Keratinocyte (primary cell): ENCODE measurements at regions not wholly inside any gene's neighbourhood (a gene's known extent, or its start where the extent isn't known, plus 50 kb on each side); places are given as distances from the start of the nearest gene placed in this dataset.

Experiments used
- CTCF ChIP-seq, 3 experiments: IDR thresholded peaks in 1 of 3; conservative IDR thresholded peaks in 1 of 3; optimal IDR thresholded peaks in 1 of 3; 2 replicates in 2 of 3; 3 replicates in 1 of 3; pipeline versions ENCODE3 to v1.5.1; 2011; ENCODE audit warnings: low read length in 3 of 3, mild to moderate bottlenecking in 3 of 3, moderate library complexity in 2 of 3, control low read depth in 1 of 3, inconsistent platforms in 1 of 3; ENCODE audit not compliant: insufficient read depth in 2 of 3; ENCODE audit errors: extremely low read depth in 1 of 3
- EZH2 ChIP-seq: IDR thresholded peaks from one replicate; pipeline ENCODE4 v1.6.1; 2012; ENCODE audit warnings: inconsistent platforms, mild to moderate bottlenecking, low read length, moderate library complexity

GRCh38 chr18:73199151-73199550 is 331.4 kb upstream of the NETO1 start:
- TF ChIP-seq CTCF (optimal IDR thresholded peaks at IDR 0.05 in 1 of 3, IDR thresholded peaks at IDR 0.05 in 1 of 3, conservative IDR thresholded peaks at IDR 0.05 in 1 of 3; ENCODE audit: extremely low read depth in 1 of 3, insufficient read depth in 2 of 3, low read length in 3 of 3), result no peak
- TF ChIP-seq EZH2, result no peak
